ENCODE measurements at regions not wholly inside any gene's neighbourhood (a gene's known extent, or its start where the extent isn't known, plus 50 kb on each side); places are given as distances from the start of the nearest gene placed in this dataset.

GRCh38 chr20:63064745-63065711, 58.3 kb upstream of the BHLHE23 start:
- DNase-seq = no peak
- H3K9ac ChIP-seq (ENCODE audit: insufficient read depth in 1 of 2, low read length in 2 of 2) = no peak overlapping the region

GRCh38 chr20:63064310-63064709, 57.5 kb upstream of the BHLHE23 start:
- DNase-seq (no peak), ATAC-seq (ENCODE audit: insufficient read depth, low FRiP score) (no peak)
- Histone ChIP-seq H3K9ac (ENCODE audit: insufficient read depth in 1 of 2, low read length in 2 of 2) (no peak overlapping the region), H3K27me3 (ENCODE audit: control insufficient read depth in 3 of 3, insufficient read depth in 3 of 3, low read length in 2 of 3) (no peaks in the 10 kb centered on the region), H3K4me1 (ENCODE audit: control insufficient read depth in 5 of 5, insufficient read depth in 5 of 5, low read length in 5 of 5) (no peaks in the 10 kb centered on the region), H3K9me3 (ENCODE audit: control insufficient read depth in 4 of 4, insufficient read depth in 3 of 4, low read length in 3 of 4) (peaks cover 0 to 13% (median 0%) of the 10 kb centered on the region in 4 donors), H3K36me3 (ENCODE audit: control insufficient read depth in 4 of 4, insufficient read depth in 4 of 4, low read length in 4 of 4) (no peaks in the 10 kb centered on the region), H3K27ac (ENCODE audit: low read depth in 1 of 2, low read length in 1 of 2) (no peak overlapping the region), H3K4me3 (no peak overlapping the region)
- WGBS, 2 donors = 81 to 90% methylated on average over 18 of the region's 18 CpGs
- TF ChIP-seq CTCF (IDR thresholded peaks at IDR 0.05; ENCODE audit: control extremely low read depth, extremely low read depth) = no peak

More at GRCh38 chr20:63064745-63065711, 58.3 kb upstream of the BHLHE23 start:
- H3K36me3 ChIP-seq (ENCODE audit: control insufficient read depth in 4 of 4, insufficient read depth in 4 of 4, low read length in 4 of 4) = no peaks in the 10 kb centered on the region
- H3K27ac ChIP-seq (ENCODE audit: low read depth in 1 of 2, low read length in 1 of 2) = no peak overlapping the region
- no peak for TF ChIP-seq CTCF (IDR thresholded peaks at IDR 0.05; ENCODE audit: control extremely low read depth, extremely low read depth)
- H3K9me3 ChIP-seq (ENCODE audit: control insufficient read depth in 4 of 4, insufficient read depth in 3 of 4, low read length in 3 of 4) = peaks cover 0 to 13% (median 0%) of the 10 kb centered on the region in 4 donors
- ATAC-seq (ENCODE audit: insufficient read depth, low FRiP score) = no peak
- peaks cover 0 to 1% (median 0%) of the 10 kb centered on the region in 3 donors for H3K27me3 ChIP-seq (ENCODE audit: control insufficient read depth in 3 of 3, insufficient read depth in 3 of 3, low read length in 2 of 3)
- 59 to 72% methylated on average over 42 of the region's 42 CpGs for WGBS, 2 donors
- H3K4me1 ChIP-seq (ENCODE audit: control insufficient read depth in 5 of 5, insufficient read depth in 5 of 5, low read length in 5 of 5) = no peaks in the 10 kb centered on the region
- H3K4me3 ChIP-seq = no peak overlapping the region

- no peak overlapping the region for H3K27ac ChIP-seq (ENCODE audit: low read depth in 1 of 2, low read length in 1 of 2)
- H3K36me3 ChIP-seq (ENCODE audit: control insufficient read depth in 4 of 4, insufficient read depth in 4 of 4, low read length in 4 of 4) = no peaks in the 10 kb centered on the region
- H3K4me3 ChIP-seq = no peak overlapping the region
- TF ChIP-seq CTCF (IDR thresholded peaks at IDR 0.05; ENCODE audit: control extremely low read depth, extremely low read depth) = no peak
- no peak overlapping the region for H3K9ac ChIP-seq (ENCODE audit: insufficient read depth in 1 of 2, low read length in 2 of 2)
- no peak for DNase-seq
- H3K27me3 ChIP-seq (ENCODE audit: control insufficient read depth in 3 of 3, insufficient read depth in 3 of 3, low read length in 2 of 3) = peaks cover 0 to 5% (median 0%) of the 10 kb centered on the region in 3 donors
- 80 to 84% methylated on average over 23 of the region's 23 CpGs for whole genome bisulfite sequencing, 2 donors
- H3K4me1 ChIP-seq (ENCODE audit: control insufficient read depth in 5 of 5, insufficient read depth in 5 of 5, low read length in 5 of 5) = no peaks in the 10 kb centered on the region
- H3K9me3 ChIP-seq (ENCODE audit: control insufficient read depth in 4 of 4, insufficient read depth in 3 of 4, low read length in 3 of 4) = peaks cover 0 to 13% (median 0%) of the 10 kb centered on the region in 4 donors
- ATAC-seq (ENCODE audit: insufficient read depth, low FRiP score) = no peak
Measured at GRCh38 chr20:63062188-63063140, 55.7 kb upstream of the BHLHE23 start.
